ENCODE measurements at regions not wholly inside any gene's neighbourhood (a gene's known extent, or its start where the extent isn't known, plus 50 kb on each side); places are given as distances from the start of the nearest gene placed in this dataset.

DNA sequence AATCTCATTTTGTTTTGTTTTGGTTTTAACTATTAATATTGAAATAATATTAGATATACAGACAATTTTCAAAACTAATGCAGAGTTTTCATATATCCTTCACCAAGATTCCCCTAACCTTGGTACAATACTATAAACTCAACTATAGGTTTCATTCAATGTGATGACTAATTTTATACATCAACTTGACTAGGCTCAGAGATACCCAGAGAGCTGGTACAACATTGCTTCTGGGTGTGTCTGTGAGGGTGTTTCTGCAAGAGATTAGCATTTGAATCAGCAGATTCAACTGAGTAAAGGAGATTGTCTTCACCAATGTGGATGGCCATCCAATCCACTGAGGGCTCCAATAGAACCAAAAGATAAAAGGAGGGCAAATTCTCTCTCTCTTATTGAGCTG, 221.3 kb upstream of the CRIM1 start (continued):
- TF ChIP-seq, protein P1, sequence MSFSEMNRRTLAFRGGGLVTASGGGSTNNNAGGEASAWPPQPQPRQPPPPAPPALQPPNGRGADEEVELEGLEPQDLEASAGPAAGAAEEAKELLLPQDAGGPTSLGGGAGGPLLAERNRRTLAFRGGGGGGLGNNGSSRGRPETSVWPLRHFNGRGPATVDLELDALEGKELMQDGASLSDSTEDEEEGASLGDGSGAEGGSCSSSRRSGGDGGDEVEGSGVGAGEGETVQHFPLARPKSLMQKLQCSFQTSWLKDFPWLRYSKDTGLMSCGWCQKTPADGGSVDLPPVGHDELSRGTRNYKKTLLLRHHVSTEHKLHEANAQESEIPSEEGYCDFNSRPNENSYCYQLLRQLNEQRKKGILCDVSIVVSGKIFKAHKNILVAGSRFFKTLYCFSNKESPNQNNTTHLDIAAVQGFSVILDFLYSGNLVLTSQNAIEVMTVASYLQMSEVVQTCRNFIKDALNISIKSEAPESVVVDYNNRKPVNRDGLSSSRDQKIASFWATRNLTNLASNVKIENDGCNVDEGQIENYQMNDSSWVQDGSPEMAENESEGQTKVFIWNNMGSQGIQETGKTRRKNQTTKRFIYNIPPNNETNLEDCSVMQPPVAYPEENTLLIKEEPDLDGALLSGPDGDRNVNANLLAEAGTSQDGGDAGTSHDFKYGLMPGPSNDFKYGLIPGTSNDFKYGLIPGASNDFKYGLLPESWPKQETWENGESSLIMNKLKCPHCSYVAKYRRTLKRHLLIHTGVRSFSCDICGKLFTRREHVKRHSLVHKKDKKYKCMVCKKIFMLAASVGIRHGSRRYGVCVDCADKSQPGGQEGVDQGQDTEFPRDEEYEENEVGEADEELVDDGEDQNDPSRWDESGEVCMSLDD (tag by site-specific recombination; IDR thresholded peaks at IDR 0.05), result no peak
- no peak for TF ChIP-seq ZNF660 (tag by site-specific recombination; IDR thresholded peaks at IDR 0.05)
- TF ChIP-seq ZNF169 (tag by site-specific recombination; IDR thresholded peaks at IDR 0.05), result no peak
- no peak for TF ChIP-seq ZNF76 (tag by site-specific recombination; IDR thresholded peaks at IDR 0.05; ENCODE audit: borderline replicate concordance, low read depth)
- TF ChIP-seq MEIS1 (CRISPR knock-in tag; IDR thresholded peaks at IDR 0.05; ENCODE audit: borderline replicate concordance), result no peak

DNA sequence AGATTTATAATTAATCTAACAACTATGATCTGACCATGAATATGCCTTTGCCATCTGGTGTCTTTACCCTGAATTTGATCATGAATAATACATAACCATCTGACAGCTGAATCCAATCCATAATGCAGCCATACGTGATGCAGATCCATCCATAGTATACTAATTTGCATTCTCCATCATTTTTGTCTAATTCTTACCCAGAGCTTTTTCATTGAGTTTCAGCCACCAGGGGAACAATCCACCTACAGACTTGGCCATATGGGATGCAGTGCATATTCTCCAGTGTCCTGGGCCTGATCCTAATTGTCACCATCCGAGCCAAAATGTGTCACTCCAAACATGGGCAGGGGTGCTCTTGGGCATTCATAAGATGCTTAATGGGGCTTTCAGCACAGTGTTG, 227.2 kb upstream of the CRIM1 start:
- Histone ChIP-seq H3K4me1 (ENCODE audit: control insufficient read depth, insufficient read depth, low read length) (no peaks in the 10 kb centered on the region), H3K4me3 (ENCODE audit: low read depth, low read length) (no peak overlapping the region), H3K27ac (ENCODE audit: extremely low read depth, low read depth, low read length) (no peak overlapping the region), H3K9me3 (ENCODE audit: control insufficient read depth, insufficient read depth, low read depth, low read length) (no peaks in the 10 kb centered on the region), H3K36me3 (ENCODE audit: control insufficient read depth in 2 of 2, insufficient read depth in 1 of 2, low read length in 2 of 2) (no peaks in the 10 kb centered on the region)
- ChIA-PET POLR2A (no interaction called here), CTCF (no interaction called here)
- TF ChIP-seq, protein P2, sequence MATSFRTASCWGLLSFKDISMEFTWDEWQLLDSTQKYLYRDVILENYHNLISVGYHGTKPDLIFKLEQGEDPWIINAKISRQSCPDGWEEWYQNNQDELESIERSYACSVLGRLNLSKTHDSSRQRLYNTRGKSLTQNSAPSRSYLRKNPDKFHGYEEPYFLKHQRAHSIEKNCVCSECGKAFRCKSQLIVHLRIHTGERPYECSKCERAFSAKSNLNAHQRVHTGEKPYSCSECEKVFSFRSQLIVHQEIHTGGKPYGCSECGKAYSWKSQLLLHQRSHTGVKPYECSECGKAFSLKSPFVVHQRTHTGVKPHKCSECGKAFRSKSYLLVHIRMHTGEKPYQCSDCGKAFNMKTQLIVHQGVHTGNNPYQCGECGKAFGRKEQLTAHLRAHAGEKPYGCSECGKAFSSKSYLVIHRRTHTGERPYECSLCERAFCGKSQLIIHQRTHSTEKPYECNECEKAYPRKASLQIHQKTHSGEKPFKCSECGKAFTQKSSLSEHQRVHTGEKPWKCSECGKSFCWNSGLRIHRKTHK (tag by site-specific recombination; IDR thresholded peaks at IDR 0.05), result no peak
- no peak for TF ChIP-seq ZNF423 (tag by site-specific recombination; IDR thresholded peaks at IDR 0.05)
- TF ChIP-seq ZNF416 (tag by site-specific recombination; IDR thresholded peaks at IDR 0.05), result no peak
- TF ChIP-seq ZNF10 (tag by site-specific recombination; IDR thresholded peaks at IDR 0.05), result no peak
- TF ChIP-seq ZFHX2 (tag by site-specific recombination; conservative IDR thresholded peaks at IDR 0.05), result no peak
- TF ChIP-seq ZNF624 (tag by site-specific recombination; IDR thresholded peaks at IDR 0.05), result no peak
- no peak for TF ChIP-seq ZNF138 (tag by site-specific recombination; IDR thresholded peaks at IDR 0.05; ENCODE audit: borderline replicate concordance)
- TF ChIP-seq, protein P3, sequence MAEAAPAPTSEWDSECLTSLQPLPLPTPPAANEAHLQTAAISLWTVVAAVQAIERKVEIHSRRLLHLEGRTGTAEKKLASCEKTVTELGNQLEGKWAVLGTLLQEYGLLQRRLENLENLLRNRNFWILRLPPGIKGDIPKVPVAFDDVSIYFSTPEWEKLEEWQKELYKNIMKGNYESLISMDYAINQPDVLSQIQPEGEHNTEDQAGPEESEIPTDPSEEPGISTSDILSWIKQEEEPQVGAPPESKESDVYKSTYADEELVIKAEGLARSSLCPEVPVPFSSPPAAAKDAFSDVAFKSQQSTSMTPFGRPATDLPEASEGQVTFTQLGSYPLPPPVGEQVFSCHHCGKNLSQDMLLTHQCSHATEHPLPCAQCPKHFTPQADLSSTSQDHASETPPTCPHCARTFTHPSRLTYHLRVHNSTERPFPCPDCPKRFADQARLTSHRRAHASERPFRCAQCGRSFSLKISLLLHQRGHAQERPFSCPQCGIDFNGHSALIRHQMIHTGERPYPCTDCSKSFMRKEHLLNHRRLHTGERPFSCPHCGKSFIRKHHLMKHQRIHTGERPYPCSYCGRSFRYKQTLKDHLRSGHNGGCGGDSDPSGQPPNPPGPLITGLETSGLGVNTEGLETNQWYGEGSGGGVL (tag by site-specific recombination; IDR thresholded peaks at IDR 0.05), result no peak
- TF ChIP-seq ZNF311 (tag by site-specific recombination; IDR thresholded peaks at IDR 0.05; ENCODE audit: borderline replicate concordance), result no peak
- no peak for TF ChIP-seq ZNF707 (tag by site-specific recombination; IDR thresholded peaks at IDR 0.05)

DNA sequence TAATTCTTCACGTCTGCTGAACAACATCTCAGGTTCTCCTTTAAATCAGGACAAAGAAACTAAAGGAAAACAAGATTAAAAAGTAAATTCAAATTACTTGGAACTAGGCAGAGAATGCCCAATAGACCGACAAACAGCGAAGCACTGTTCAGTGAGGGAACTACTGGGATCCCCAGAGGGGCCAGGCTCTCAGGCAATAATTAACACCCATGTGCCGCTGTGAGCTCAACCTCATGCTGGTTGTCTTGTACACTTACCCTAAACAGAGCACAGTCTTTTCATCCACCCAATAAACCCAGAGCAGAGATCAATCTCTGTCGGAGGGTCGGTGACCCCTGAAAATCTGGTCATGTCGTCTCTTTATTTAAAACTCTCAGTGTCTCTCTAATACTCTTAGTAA, 229.9 kb upstream of the CRIM1 start:
- Histone ChIP-seq H3K4me1 (ENCODE audit: control insufficient read depth, insufficient read depth, low read length) (no peaks in the 10 kb centered on the region), H3K4me3 (ENCODE audit: low read depth, low read length) (no peak overlapping the region), H3K9me3 (ENCODE audit: control insufficient read depth, insufficient read depth, low read depth, low read length) (no peaks in the 10 kb centered on the region), H3K27ac (ENCODE audit: extremely low read depth, low read depth, low read length) (no peak overlapping the region), H3K36me3 (ENCODE audit: control insufficient read depth in 2 of 2, insufficient read depth in 1 of 2, low read length in 2 of 2) (no peaks in the 10 kb centered on the region)
- TF ChIP-seq ZNF114 (tag by site-specific recombination; IDR thresholded peaks at IDR 0.05), result no peak
- TF ChIP-seq SCRT1 (tag by site-specific recombination; IDR thresholded peaks at IDR 0.05; ENCODE audit: borderline replicate concordance), result no peak
- TF ChIP-seq EGR2 (tag by site-specific recombination; IDR thresholded peaks at IDR 0.05; ENCODE audit: low read depth), result no peak
- TF ChIP-seq GLI2 (tag by site-specific recombination; IDR thresholded peaks at IDR 0.05; ENCODE audit: borderline replicate concordance, low read depth), result no peak
- TF ChIP-seq ZNF791 (tag by site-specific recombination; IDR thresholded peaks at IDR 0.05), result no peak
- CTCF ChIA-PET, result no interaction called here
- POLR2A ChIA-PET, result no interaction called here

Measured in HEK293 (cell line).